ENCODE measurements at regions not wholly inside any gene's neighbourhood (a gene's known extent, or its start where the extent isn't known, plus 50 kb on each side); places are given as distances from the start of the nearest gene placed in this dataset.
A peak's percentile ranks its signal among the peaks of the same experiment; 100 is the strongest.

DNA sequence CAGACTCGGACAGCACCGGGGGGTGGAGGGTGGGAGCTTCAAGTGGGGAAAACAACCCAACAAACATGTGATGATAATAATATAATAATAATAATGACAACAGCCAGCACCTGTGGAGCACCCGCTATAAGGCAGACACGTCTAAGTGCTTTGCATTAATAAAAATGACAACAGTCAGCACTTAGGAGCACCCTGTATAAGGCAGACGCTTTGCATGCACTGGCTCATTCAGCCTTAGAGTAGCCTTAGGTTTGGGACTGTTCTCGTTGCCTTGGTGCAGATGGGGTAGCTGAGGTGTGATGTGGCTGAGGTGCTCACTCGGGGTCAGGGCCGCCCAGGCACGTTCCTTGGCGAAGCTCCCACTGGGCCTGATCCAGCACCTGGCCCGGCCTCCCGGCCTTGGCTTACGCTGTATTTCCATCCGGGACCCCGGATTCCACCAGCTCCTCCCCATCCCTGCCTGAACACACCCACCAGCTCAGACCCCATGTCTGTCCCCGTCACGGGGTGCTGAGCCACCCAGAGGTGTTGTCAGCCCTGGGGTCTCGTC, 144.0 kb upstream of the CIBAR2 start:
- no peak for DNase-seq (ENCODE audit: low spot score)

DNA sequence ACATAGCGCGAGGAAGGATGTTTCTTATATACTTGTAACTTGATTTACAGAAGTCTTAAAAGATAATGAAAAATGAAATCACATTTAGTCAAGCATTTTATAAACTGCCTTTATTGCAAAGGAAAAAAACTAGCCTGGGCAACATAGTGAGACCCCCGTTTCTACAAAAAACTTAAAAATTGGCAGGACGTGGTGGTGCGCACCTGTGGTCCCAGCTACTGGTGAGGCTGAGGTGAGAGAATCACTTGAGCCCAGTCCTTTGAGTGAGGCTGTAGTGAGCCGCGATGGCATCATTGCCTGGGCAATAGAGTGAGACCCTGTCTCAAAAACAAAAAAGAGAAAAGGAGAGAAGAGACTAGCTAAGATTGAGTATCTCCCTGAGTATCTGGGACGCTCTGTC, 145.2 kb upstream of the CIBAR2 start:
- no peak for DNase-seq (ENCODE audit: low spot score)

DNA sequence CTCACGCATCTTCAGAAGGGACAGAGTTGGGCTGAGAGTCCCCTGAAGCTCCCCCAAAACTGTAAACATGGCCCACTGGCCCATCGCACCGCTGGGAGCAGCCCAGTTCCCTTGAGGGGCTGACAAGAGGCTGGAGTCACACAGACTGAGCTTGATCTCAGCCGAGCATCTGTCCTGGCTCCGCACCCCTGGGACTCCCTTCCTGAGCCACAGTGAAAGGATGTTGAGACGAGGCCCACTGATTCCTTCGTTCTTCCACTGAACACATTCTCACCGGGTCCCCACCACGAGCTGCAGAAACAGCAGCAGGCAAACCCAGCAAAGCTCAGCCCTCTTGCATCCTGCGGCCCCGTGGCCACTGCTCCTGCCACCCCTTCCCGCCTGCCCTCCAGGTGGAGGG, 145.9 kb upstream of the CIBAR2 start:
- no peak for DNase-seq (ENCODE audit: low spot score)

DNA sequence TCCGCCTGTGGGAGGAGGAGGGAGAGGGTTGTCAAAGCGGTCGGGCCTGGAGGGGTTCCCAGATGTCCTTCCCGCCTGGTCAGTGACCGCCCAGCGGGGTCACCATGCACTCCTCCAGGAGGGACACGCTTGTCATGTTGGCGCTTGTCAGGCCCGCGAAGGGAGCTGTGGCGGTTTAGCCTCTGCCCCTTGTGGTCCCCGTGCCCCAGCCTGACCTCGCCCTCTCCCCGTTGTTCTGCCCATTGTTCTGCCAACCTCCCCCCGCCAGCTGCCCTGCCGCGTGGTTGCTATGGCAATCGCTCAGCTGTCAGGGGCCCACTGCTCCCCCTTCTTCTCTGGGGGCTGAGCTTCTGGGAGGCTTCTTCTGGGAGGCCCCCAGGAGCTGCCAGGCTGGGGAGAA, 146.4 kb upstream of the CIBAR2 start:
- DNase-seq (ENCODE audit: low spot score): no peak

DNA sequence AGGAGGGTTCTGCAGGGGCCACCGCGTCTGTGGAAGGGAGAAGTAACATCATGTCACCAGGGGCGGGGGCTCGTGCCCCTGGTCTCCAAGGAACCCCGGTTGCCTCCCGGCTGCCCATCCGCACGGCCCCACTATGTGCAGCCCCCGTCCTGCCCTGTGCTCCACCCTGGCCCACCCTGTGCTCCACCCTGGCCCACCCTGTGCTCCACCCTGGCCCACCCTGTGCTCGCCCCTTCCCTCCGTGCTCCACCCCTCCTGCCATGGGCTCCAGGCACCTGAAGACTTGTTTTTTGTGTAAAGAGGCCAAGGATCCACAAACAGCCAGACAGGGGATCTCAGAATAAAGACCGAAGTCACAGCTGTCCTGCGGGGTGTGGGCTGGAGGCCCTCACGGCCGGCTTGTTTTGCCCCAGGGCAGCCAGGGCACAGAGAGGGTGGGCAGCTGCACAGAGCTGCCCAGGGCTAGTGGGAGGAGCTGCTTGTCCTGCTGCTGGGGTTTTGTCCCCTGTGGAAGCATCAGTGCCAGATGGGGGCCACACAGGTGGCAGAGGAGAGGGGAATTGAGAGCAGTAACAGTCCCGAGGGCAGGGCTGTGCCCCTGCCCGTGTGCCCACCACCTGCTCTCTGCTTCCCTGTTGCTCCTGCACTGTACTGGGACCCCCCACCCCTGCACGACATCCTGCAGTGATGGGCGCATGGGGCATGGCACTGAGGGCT, 147.0 kb upstream of the CIBAR2 start:
- no peak for DNase-seq (ENCODE audit: low spot score)

DNA sequence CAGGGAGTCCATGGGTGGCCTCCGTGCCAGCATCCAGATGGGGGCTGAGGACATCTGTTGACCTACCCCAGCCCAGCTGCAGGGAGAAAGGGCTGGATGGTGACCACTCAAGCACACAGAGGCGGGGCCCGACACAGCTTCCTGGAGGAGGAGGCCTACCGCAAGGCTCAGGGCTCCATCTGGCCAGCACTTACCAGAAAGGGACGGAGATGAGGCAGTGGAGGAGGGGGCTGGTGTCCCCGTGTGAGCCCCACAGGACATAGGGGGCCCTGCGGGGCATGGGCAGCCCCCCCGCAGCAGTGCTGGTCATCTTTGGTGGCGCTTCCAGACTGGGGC, 147.5 kb upstream of the CIBAR2 start:
- DNase-seq (ENCODE audit: low spot score): no peak

DNA sequence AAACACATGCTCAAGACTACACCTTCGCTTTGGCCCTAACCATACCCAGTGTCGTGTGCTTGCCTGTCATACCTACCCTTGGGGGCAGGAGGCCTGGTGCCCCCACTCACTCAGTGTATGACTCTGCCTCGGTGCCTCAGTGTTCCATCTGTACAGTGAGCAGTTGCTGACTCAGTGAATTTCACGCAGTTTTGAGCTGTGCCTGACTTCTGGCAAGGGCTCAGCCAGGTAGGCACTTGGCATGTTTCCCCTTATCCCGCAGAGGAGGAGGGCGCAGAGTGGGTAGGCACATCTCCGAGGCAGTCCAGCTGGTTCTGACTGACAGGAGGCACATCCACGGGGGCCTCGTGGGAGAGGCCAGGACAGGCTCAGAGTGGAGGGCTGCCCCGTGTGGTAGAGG, 148.9 kb upstream of the CIBAR2 start:
- DNase-seq (ENCODE audit: low spot score): no peak

DNA sequence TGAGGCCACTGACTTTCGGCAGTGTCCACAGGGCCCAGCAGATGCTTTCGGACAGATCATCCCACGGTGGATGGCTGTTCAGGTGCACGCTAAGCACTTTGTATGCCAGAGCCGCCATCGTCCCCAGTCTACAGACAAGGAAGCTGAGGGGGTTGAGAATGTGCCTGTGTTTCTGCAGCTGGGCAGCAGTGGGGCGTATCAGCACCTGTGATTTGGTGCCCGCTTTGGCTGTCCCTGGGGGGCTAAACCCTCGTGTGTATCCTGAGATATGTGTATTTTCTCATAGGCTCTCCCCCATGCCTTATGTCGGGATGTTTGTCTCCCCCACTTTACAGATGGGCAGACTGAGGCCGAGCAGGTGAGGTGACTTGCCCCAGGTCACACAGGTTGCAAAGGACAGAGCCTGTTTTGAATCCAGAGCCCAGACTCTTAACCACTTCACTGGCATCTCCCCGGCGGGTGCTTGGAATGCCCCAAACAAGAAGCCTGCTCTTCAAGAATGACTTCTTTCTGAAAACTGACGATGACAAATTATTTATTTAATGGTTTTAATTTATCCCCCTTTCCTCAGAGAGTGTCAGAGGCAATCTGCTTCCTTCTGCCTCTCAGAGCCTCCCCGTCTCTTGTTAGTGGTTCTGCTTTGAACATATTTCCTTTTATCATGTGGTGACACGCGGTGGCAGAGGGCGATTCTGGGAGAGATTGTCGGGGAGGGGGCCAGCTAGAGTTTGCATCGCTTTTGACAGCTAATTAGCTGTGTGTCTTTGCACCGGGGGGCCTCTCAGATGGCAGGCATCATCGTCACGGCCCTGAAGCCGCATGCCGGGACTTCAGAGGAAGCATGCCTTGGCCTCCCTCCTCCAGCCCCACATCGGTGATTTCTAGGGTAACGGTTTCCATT, 149.6 kb upstream of the CIBAR2 start:
- no peak for DNase-seq (ENCODE audit: low spot score)

DNA sequence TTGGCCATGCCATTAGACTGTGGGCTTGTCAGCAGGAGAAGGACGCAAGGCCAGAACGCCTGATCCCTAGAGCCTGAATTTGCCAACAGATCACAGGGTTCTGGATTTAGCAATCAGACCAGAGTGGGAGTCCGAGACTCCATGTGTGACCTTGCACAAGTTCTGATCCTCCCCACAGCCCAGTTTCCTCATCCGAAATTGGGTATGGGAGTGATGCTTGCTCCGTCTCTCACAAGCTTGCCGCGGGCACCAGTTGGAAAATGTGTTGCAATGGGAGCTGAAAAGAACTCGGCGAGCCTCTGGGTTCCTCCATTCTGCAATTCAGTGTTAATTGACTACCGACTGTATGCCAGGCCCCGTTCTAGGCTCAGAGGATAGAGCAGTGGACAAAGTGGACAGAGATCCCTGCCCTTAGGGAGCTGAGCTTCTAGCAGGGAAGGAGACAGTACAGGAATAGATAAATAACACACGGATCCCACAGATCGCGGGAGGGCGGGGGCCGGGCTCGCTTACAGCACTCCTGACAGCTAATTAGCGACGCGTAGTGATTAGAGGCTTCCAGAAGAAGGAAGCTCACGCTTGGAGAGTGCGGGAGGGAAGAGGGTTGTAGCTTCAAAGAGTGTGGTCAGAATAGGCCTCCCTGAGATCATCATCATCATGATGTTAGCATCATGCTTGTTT, 150.4 kb upstream of the CIBAR2 start:
- no peak for DNase-seq (ENCODE audit: low spot score)

DNA sequence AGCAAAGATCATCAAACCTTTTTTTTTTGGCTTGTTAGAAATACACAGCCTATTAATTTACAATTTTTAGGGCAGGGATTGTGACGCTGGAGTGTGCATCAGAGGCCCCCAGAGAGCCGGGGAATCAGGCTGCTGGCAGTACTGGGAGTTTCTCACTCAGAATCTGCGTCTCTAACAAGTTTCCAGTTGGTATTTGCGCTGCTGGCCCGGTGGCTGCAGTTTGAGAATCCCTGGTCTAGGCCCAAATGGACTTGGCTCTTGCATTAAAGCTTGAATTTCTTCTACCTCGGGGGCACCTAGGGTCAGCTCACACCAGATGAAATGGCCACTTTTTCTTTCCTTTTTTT, 150.9 kb upstream of the CIBAR2 start:
- DNase-seq (ENCODE audit: low spot score): no peak

DNA sequence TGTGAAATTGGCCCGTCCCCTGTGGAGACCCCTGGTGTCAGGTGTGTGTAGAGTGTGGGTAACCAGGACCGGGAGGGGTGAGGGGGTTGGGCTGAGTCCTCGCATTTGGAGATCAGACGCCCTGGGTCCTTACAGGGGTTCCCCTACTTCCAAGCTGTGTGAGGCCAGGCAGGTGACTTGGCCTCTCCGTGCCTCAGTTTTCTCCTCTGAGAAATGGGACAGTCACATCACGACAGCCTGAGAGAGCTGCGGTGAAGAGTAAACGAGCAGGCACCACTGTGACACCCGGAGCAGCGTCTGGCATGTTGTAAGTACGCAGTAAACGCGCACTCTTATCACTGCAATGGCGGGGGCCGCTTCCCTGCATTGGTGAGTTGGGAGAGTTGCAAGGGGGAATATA, 152.5 kb upstream of the CIBAR2 start:
- no peak for DNase-seq (ENCODE audit: low spot score)

DNA sequence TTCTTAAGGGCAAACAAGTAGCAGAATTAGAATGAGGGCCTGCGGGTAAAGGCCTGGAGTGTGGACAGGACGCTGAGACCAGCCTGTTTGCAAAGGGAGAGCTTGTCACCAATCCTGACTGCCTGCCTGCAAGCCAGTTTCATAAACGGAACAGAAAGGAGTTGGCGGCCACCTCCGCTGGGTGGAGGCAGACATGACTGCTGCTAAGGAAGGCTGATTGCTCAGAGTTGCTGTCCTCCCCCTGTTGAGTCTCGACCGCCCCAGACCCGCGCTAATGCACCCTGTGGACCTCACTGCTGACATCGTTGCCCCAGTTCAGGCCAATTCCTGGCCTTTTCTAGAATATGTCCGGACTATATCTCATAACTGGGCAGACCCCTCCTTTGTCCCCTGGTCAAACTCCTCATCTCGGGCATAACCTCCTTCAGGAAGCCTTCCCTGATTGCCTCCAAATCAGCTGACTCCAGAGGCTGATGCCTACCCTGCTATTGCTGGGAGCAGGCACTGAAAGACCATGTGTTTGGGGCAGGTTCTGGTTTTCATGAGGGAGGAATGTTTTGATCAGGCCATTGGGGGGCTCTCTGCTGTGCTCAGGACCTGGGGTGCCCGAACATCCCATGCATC, 153.0 kb upstream of the CIBAR2 start:
- no peak for DNase-seq (ENCODE audit: low spot score)

DNA sequence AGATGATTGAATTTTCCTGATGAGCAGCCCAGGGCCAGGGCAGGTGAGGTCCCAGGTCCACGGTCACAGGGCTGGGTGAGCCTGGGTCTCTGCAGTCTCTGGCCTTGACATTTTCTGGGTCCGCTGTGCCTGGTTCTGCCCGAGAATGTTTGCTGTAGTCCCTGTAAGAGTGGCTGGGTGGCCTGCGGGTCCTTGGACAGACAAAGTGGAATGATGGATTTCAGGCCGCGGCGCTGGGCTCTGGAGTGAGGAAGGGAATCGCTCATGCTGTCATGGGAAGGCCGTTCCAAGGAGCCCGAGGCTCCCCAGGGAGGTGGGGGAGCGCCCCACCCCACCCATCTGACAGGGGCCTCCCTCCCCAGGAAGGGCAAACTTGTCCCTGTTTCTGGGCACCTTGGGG, 153.5 kb upstream of the CIBAR2 start:
- no peak for DNase-seq (ENCODE audit: low spot score)

DNA sequence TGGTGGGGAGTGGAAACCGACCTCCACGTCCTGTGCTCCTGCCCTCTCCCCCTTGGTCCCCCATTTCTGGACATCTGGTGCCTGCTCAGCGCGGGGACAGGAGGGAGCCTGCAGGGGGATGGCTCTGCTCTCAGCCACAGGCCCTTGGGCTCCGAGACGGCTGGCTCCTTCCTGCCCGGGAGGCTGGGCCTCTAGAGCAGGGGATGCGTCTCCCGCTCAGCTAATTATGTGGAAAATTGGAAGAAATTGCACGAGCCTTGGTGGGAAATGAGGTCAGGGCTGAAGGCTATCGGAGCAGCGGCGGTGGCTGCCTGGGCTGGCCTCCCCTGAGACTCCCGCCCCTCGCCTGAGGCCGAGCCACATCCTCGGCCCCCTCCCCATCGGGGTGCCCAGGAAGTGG, 154.6 kb upstream of the CIBAR2 start:
- DNase-seq (ENCODE audit: low spot score): no peak

DNA sequence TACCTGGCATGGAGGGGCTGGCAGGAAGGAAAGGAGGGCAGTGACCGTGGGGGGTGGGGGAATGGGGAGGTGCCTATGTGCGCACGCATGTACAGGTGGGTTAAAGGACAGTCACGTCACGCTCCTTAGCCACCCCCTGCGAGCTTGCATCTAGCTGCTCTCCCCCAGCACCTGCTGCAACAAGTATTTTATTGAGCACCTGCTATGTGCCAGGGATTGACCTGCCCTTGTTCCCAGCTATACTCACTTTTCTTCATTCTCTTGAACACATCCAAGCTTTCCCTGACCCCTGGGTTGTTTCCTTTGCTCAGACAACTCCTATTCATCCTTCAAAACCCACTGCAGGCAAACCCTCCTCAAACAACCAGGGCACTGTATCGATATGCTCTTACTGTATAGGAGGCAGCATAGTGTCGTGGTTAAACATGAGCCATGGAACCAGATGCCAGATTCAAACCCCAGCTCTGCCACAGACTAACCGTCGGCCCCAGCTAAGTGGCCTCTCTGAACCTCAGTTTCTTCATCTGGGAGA, 155.2 kb upstream of the CIBAR2 start:
- DNase-seq (ENCODE audit: low spot score): no peak

DNA sequence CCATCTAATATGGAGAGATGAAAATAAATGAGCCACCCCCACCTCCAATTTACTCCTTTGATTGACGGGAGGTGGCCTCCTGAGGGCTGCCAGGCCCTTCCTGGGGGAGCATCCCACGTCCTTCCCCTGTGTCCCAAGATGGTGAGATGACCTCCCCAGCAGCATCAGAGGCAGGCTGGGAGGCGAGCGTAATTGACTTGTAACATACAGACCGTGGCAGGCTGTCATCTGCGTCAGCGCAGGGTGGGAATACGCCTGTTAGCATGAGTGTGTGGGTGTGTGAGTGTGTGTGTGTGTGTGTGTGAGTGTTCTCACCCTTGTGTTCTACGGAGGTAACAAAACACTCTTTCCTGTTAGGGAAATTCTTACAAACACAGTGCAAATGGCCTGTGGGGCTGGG, 156.9 kb upstream of the CIBAR2 start:
- DNase-seq (ENCODE audit: low spot score): no peak

DNA sequence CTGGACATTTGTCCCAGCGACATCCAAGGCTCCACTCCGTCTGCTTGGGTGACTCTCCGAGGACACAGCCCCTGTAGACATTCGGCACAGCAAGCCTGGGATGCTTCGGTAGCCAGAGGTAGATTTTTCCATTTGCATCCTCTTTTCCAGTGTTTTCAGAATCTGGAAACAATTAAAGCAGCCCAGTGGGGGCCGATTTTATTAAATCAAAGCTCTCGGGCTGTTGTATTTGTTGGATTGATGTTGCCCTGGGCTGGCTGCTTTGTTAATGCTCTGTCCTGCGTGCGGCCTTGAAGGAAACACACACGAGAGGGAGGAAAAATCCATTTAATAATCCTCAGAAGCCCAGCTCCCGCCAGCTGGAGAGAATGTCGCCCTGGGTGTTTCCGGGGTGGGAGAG, 158.1 kb upstream of the CIBAR2 start:
- no peak for DNase-seq (ENCODE audit: low spot score)

DNA sequence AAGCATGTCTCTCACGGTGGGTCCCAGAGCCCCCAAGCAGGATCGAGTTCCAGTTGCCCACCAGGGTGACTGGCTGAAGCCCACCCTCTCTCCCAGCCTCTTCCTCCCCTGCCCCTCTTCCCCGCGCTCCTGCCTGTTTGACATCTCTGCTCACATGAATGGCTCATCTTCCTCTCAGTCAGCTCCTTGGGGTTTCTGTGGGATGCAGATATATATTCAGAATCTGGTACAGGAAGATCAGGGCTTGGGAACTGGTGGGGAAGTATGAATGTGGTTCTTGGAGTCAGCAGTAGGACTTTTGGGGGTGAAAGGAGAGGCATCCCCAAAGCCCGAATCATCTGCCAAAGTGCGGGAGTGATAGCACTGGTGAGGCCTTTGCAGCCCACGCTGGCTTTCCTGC, 158.9 kb upstream of the CIBAR2 start:
- DNase-seq (ENCODE audit: low spot score): no peak

DNA sequence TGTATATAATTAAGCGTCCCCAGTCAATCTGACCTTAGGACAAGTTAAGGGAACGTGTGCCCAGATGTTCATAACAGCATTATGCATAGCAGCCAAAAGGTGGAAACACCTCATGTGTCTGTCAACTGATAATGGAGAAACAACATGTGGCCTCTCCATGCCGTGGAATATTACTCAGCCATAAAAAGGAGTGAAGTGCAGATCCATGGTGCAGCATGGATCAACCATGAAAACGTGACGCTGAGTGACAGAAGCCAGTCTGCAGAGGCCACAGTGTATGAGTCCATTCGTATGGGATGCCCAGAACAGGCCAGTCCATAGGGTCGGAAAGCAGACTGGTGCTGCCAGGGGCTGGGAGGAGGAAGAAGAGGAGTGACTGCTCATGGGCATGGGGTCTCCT, 161.0 kb upstream of the CIBAR2 start:
- DNase-seq (ENCODE audit: low spot score): no peak

DNA sequence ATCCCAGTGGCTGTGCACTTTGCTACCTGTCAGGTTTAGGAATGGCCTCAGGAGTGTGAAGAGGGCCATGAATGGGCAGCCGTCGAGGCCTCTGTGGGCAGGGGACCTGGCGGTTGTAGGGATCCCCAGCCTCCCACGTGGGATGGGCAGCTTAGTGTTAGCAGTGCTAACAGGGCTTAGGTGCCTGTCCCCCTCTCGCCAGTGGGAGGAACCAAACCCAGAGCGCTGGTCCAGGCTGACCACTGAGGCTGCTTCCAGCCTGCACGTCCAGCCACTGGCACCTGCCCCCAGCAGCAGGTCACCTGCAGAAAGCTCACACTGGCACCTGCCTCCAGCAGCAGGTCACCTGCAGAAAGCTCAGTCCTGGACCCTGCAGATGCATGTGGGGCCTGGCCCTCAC, 162.2 kb upstream of the CIBAR2 start:
- DNase-seq (ENCODE audit: low spot score): no peak

DNA sequence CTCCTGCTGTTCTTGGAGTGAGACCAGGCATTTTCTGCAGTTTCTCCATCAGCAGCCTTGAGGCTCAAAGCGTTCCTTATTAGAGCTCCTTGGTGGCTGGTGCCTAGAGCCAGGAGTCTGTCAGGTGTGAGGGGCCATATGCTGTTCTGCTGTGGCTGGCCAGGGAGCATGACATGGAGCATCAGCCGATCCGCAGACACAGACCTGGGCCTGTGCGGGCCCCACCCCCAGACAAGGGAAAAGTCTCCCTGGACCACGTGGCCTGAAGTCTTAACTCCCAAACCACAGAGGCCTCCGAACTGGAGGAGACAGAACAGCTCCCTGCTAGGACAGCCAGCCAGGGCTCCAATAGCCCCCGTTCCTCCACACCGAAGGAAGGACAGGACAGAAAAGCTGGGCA, 162.7 kb upstream of the CIBAR2 start:
- DNase-seq (ENCODE audit: low spot score): no peak

DNA sequence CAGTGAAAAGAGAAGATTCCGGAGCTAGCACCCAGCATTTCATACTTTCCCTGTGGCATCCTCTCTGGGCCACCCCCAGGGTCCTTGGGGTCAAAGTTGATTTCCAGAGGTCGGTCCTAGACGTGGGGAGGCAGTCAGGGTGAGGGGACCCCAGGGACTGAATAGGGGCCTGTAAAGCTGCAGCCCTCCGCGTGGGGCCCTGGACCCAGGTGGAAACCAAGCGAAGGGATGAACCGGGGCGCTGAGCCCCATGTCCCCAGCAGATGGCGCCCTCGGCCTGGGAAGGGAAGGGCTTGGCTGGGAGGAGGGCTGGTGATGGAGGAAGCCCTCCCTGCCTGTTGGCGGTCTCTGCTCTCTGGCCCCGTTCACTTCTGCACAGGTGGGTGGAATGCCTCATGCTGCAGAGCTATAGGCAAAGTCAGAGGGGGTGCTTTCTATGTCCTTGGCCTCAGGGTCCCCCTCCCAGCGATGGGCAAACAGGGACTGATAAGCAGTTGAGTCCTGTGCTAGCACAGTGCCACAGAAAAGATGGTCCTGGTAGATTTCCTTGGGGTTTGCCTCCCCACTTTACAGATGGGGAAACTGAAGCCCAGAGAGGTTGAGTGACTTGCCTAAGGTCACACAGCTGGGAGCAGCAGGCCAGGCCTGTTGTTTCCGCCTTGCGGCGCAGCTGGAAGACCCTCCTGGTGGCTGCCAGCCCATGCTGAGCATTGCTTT, 163.4 kb upstream of the CIBAR2 start:
- DNase-seq (ENCODE audit: low spot score): peak; percentile 97

Data from HuH-7.5 (cell line).